WTC11 (cell line): ENCODE measurements at regions not wholly inside any gene's neighbourhood (a gene's known extent, or its start where the extent isn't known, plus 50 kb on each side); places are given as distances from the start of the nearest gene placed in this dataset.
"Not testable (repeated sequence)": the region's sequence is repeated elsewhere in the genome, so short reads cannot be mapped to it uniquely, and the experiment has no call there.

ENCODE experiments used
- CTCF ChIP-seq: fragments of 200-600 bp; IDR thresholded peaks from 2 replicates; pipeline ENCODE4 v1.8.0; 2022; ENCODE audit warnings: antibody characterized with exemption
- NR2C2 ChIP-seq: sonication (generic); formaldehyde crosslinking; IDR thresholded peaks from 2 replicates; pipeline ENCODE4 v1.8.0; 2022; ENCODE audit warnings: mild to moderate bottlenecking, missing genetic modification reagents
- ZNF121 ChIP-seq: sonication (generic); formaldehyde crosslinking; IDR thresholded peaks from 2 replicates; pipeline ENCODE4 v1.8.0; 2023; ENCODE audit warnings: missing genetic modification reagents
- ZNF423 ChIP-seq: fragments of 250-450 bp; sonication (Bioruptor Pico); IDR thresholded peaks from 2 replicates; pipeline ENCODE4 v2.1.2; 2022; ENCODE audit warnings: mild to moderate bottlenecking, moderate library complexity

DNA sequence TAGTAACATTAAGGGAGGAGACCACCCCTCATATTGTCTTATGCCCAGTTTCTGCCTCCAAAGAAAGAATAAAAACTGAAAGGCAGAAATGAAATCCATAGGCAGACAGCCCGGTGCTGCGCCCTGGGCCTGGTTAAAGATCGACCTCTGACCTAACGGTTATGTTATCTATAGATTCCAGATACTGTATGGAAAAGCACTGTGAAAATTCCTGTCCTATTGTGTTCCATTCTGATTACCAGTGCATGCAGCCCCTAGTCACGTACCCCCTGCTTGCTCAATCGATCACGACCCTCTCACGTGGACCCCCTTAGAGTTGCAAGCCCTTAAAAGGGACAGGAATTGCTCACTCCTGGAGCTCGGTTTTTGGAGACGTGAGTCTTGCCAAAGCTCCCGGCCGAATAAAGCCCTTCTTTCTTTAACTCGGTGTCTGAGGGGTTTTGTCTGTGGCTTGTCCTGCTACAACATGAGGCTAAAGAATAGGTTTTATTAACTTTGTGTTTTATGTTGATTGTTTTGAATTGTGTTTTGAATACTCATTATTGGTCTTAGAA is 121.4 kb upstream of the XIRP2 start:
- not testable (repeated sequence) for TF ChIP-seq CTCF; NR2C2 (CRISPR knock-in tag); ZNF423 (CRISPR knock-in tag); ZNF121 (CRISPR knock-in tag)
